GM13977 (cell line): ENCODE measurements at regions not wholly inside any gene's neighbourhood (a gene's known extent, or its start where the extent isn't known, plus 50 kb on each side); places are given as distances from the start of the nearest gene placed in this dataset.
"Not testable (repeated sequence)": the region's sequence is repeated elsewhere in the genome, so short reads cannot be mapped to it uniquely, and the experiment has no call there.

Experiments
- DNase-seq: peaks from one replicate; pipeline ENCODE4 v3.0.0; 2012; ENCODE audit warnings: low spot score
- CTCF ChIP-seq: IDR thresholded peaks from 2 replicates; pipeline ENCODE4 v1.5.1; 2012; ENCODE audit warnings: mild to moderate bottlenecking, control low read depth; ENCODE audit not compliant: insufficient read depth; ENCODE audit errors: extremely low read depth, missing control alignments
- in situ Hi-C: fragments of 300-500 bp; cut with MboI; formaldehyde crosslinking; loops from one replicate; pipeline ENCODE4 v1.12.0; 2022; ENCODE audit warnings: low sequenced_read_pairs, low pct_unique_long_range_greater_than_20kb, mixed read lengths, inconsistent platforms; ENCODE audit not compliant: unreplicated experiment

GRCh38 chr1:166594646-166595045 lies 244.6 kb upstream of the POGK start:
- DNase-seq, result no peak
- in situ Hi-C loops, result no loop called here
- TF ChIP-seq CTCF, result no peak

- no peak for DNase-seq
- no peak for TF ChIP-seq CTCF
- in situ Hi-C loops, result no loop called here
These were observed 241.8 kb upstream of the POGK start for GRCh38 chr1:166597516-166597915.

- DNase-seq, result no peak
- in situ Hi-C loops, result no loop called here
- TF ChIP-seq CTCF, result no peak
These were observed 238.7 kb upstream of the POGK start for GRCh38 chr1:166600574-166600973.

- TF ChIP-seq CTCF, result no peak
- in situ Hi-C loops, result no loop called here
- DNase-seq, result no peak
These were observed 237.5 kb upstream of the POGK start for GRCh38 chr1:166601650-166602278.

GRCh38 chr1:166602801-166603200 lies 236.5 kb upstream of the POGK start:
- in situ Hi-C loops, DNase-seq: not testable (repeated sequence)

- in situ Hi-C loops, result no loop called here
- no peak for DNase-seq
- TF ChIP-seq CTCF, result no peak
These were observed 236.0 kb upstream of the POGK start for GRCh38 chr1:166603296-166603695.

- no peak for DNase-seq
- in situ Hi-C loops, result no loop called here
- no peak for TF ChIP-seq CTCF
These were observed 234.1 kb upstream of the POGK start for GRCh38 chr1:166605137-166605536.
